Smooth muscle cell (in vitro differentiated cells): ENCODE measurements at regions not wholly inside any gene's neighbourhood (a gene's known extent, or its start where the extent isn't known, plus 50 kb on each side); places are given as distances from the start of the nearest gene placed in this dataset.

Experiments used
- DNase-seq: peaks from one replicate; lab custom pipeline; 2025; ENCODE audit not compliant: unreplicated experiment; lab: John Stamatoyannopoulos, UW
- H2AFZ ChIP-seq: fragments of 200-600 bp; sonication (generic); 2 replicates; pipeline ENCODE4 v1.6.0; 2016; ENCODE audit warnings: antibody characterized with exemption, low read depth, mild to moderate bottlenecking
- H3F3A ChIP-seq: fragments of 200-600 bp; sonication (generic); 2 replicates; pipeline ENCODE4 v1.6.0; 2017; ENCODE audit warnings: antibody characterized with exemption, low read depth
- H3K27ac ChIP-seq: fragments of 200-600 bp; sonication (generic); 2 replicates; pipeline ENCODE4 v1.5.1; 2016; ENCODE audit warnings: low read depth, mild to moderate bottlenecking
- H3K27me3 ChIP-seq: fragments of 200-600 bp; sonication (generic); 2 replicates; pipeline ENCODE4 v1.6.1; 2016; ENCODE audit warnings: low read depth, mild to moderate bottlenecking
- H3K36me3 ChIP-seq: fragments of 200-600 bp; sonication (generic); 2 replicates; pipeline ENCODE4 v1.5.1; 2016; ENCODE audit warnings: low read depth
- H3K4me1 ChIP-seq: fragments of 200-600 bp; sonication (generic); 2 replicates; pipeline ENCODE4 v1.5.1; 2016; ENCODE audit warnings: low read depth
- H3K4me2 ChIP-seq: fragments of 200-600 bp; sonication (generic); 2 replicates; pipeline ENCODE4 v1.6.0; 2016; ENCODE audit warnings: mild to moderate bottlenecking
- H3K4me3 ChIP-seq: fragments of 200-600 bp; sonication (generic); 2 replicates; pipeline ENCODE4 v1.5.1; 2016; ENCODE audit warnings: mild to moderate bottlenecking
- H3K79me2 ChIP-seq: fragments of 200-600 bp; sonication (generic); 2 replicates; pipeline ENCODE4 v1.6.0; 2016; ENCODE audit warnings: low read depth, mild to moderate bottlenecking
- H3K9ac ChIP-seq: fragments of 200-600 bp; sonication (generic); 2 replicates; pipeline ENCODE4 v1.6.0; 2016; ENCODE audit warnings: low read depth
- H3K9me3 ChIP-seq: fragments of 200-600 bp; sonication (generic); replicated peaks from 2 replicates; pipeline ENCODE4 v1.5.1; 2016; ENCODE audit warnings: low read depth
- H4K20me1 ChIP-seq: fragments of 200-600 bp; sonication (generic); 2 replicates; pipeline ENCODE4 v1.6.0; 2016; ENCODE audit warnings: low read depth
- CTCF ChIP-seq: fragments of 200-600 bp; sonication (generic); IDR thresholded peaks from 2 replicates; pipeline ENCODE4 v1.5.1; 2017; ENCODE audit warnings: borderline replicate concordance, mild to moderate bottlenecking, antibody characterized with exemption; ENCODE audit not compliant: insufficient read depth, poor library complexity, severe bottlenecking
- WGBS: methylation state at CpG from one replicate; pipeline ENCODE4 v1.1.7; 2016; ENCODE audit warnings: low lambda C conversion rate; 5-methylcytosine and 5-hydroxymethylcytosine counted together

- no peaks in the 10 kb centered on the region for H4K20me1 ChIP-seq
- TF ChIP-seq CTCF, result no peak
- H3K27ac ChIP-seq, result peak overlapping the region; percentile 51
- H3K9me3 ChIP-seq, result no peaks in the 10 kb centered on the region
- no peaks in the 10 kb centered on the region for H3K27me3 ChIP-seq
- no peak overlapping the region for H3K4me3 ChIP-seq
- 20% methylated on average over 2 of the region's 2 CpGs for WGBS
- peaks cover 2% of the 10 kb centered on the region for H3K36me3 ChIP-seq
- no peak overlapping the region for H3K9ac ChIP-seq
- H3K79me2 ChIP-seq, result no peaks in the 10 kb centered on the region
- H2AFZ ChIP-seq, result peak overlapping the region; percentile 55
- DNase-seq, result no peak
- H3K4me2 ChIP-seq, result no peak overlapping the region
- peaks cover 5% of the 10 kb centered on the region for H3F3A ChIP-seq
- H3K4me1 ChIP-seq, result no peaks in the 10 kb centered on the region
Observed at GRCh38 chr2:145123606-145124005, 603.7 kb upstream of the ZEB2 start.

- H3K4me1 ChIP-seq, result no peaks in the 10 kb centered on the region
- H3K4me3 ChIP-seq, result no peak overlapping the region
- no peaks in the 10 kb centered on the region for H3K79me2 ChIP-seq
- peaks cover 2% of the 10 kb centered on the region for H3K36me3 ChIP-seq
- 96% methylated on average over 1 of the region's 1 CpG for WGBS
- no peak for TF ChIP-seq CTCF
- DNase-seq, result no peak
- no peak overlapping the region for H2AFZ ChIP-seq
- peaks cover 5% of the 10 kb centered on the region for H3F3A ChIP-seq
- H4K20me1 ChIP-seq, result no peaks in the 10 kb centered on the region
- H3K27ac ChIP-seq, result no peak overlapping the region
- no peak overlapping the region for H3K4me2 ChIP-seq
- no peaks in the 10 kb centered on the region for H3K9me3 ChIP-seq
- no peaks in the 10 kb centered on the region for H3K27me3 ChIP-seq
- no peak overlapping the region for H3K9ac ChIP-seq
Observed at GRCh38 chr2:145119225-145119624, 599.3 kb upstream of the ZEB2 start.

- H3K9ac ChIP-seq, result no peak overlapping the region
- H3K4me3 ChIP-seq, result no peak overlapping the region
- no peak overlapping the region for H2AFZ ChIP-seq
- H3K4me2 ChIP-seq, result no peak overlapping the region
- H3K9me3 ChIP-seq, result no peaks in the 10 kb centered on the region
- peaks cover 2% of the 10 kb centered on the region for H3K36me3 ChIP-seq
- no peak for TF ChIP-seq CTCF
- H3K4me1 ChIP-seq, result no peaks in the 10 kb centered on the region
- H3F3A ChIP-seq, result no peaks in the 10 kb centered on the region
- H3K27me3 ChIP-seq, result no peaks in the 10 kb centered on the region
- WGBS, result 62% methylated on average over 5 of the region's 5 CpGs
- no peaks in the 10 kb centered on the region for H4K20me1 ChIP-seq
- H3K79me2 ChIP-seq, result no peaks in the 10 kb centered on the region
- no peak overlapping the region for H3K27ac ChIP-seq
- no peak for DNase-seq
Observed at GRCh38 chr2:145116834-145117725, 597.2 kb upstream of the ZEB2 start.

GRCh38 chr2:145116056-145116455 is 596.1 kb upstream of the ZEB2 start:
- H3K36me3 ChIP-seq, result peaks cover 2% of the 10 kb centered on the region
- no peak for TF ChIP-seq CTCF
- H3K27me3 ChIP-seq, result no peaks in the 10 kb centered on the region
- no peaks in the 10 kb centered on the region for H3K79me2 ChIP-seq
- no peak overlapping the region for H2AFZ ChIP-seq
- no peak for DNase-seq
- H4K20me1 ChIP-seq, result no peaks in the 10 kb centered on the region
- no peak overlapping the region for H3K9ac ChIP-seq
- no peak overlapping the region for H3K4me3 ChIP-seq
- H3K9me3 ChIP-seq, result no peaks in the 10 kb centered on the region
- no peaks in the 10 kb centered on the region for H3K4me1 ChIP-seq
- no peak overlapping the region for H3K4me2 ChIP-seq
- 100% methylated on average over 2 of the region's 2 CpGs for WGBS
- no peaks in the 10 kb centered on the region for H3F3A ChIP-seq
- H3K27ac ChIP-seq, result no peak overlapping the region
